HG03066 (cell line): ENCODE measurements at regions not wholly inside any gene's neighbourhood (a gene's known extent, or its start where the extent isn't known, plus 50 kb on each side); places are given as distances from the start of the nearest gene placed in this dataset.

Experiments
- ATAC-seq: cut with Tn5 transposase; IDR thresholded peaks from one replicate; pipeline ENCODE4 v1.9.1; 2021; ENCODE audit warnings: low read depth; ENCODE audit not compliant: unreplicated experiment

DNA sequence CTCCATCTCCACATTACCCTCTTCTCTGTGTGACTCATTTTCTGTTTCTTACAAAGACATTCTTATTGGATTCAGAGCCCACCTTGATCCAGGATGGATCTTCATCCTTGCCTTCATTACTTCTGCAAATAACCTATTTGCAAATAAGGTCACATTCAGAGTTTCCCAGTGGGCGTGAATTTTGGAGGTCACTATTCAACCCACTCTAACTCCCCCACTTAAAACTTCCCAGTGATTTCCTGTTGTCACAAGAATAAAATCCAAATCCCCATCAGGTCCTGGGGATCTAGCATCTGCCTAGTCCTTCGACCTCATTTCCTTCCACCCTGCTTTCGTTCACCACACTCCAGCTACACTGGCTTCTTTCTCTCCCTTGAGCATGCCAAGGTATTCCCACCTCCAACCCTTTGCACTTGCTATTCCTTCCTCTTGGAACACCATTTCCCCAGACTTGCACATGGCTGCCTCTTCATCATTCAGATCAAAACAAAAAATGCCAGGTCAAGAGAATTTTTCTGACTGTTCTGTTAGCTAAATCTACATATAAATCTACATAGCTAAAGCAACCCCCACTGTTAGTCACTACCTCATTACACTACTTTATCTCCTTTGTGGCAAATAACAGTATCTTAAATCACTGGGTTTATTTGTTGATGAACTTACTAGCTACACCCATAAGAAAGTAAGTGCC, 187.2 kb downstream of the TOMM20 start:
- ATAC-seq = no peak

DNA sequence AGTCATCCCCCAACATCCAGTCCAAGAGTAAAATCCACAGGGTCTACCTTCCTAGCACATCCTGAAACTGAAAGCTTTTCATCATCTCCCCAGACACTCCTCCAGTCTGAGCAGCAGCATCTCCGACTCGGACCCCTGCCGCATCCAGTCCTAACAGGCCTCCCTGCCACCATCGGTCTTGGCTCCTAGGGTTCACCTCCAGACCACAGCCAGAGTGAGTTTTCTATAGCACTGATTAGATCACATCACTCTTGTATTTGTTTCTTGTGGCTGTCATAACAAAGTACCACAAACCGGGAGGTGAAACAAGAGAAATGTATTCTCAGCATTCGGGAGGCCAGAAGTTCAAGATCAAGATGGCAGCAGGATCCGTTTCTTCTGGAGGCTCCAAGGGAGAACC, 187.8 kb downstream of the TOMM20 start:
- ATAC-seq = no peak

DNA sequence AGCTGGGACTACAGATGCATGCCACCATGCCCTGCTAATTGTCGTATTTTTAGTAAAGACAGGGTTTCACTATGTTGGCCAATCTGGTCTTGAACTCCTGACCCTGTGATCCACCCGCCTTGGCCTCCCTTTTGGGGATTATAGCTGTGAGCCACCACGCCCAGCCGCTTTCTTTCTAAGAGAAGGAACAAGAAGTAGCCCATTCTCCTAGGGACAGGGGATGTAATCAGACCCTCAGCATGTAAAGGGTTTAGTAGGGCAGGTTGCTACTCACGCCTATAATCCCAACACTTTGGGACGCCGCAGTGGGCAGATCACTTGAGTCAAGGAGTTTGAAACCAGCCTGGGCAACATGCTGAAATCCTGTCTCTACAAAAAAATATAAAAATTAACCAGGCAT, 189.7 kb downstream of the TOMM20 start:
- no peak for ATAC-seq

- no peak for ATAC-seq
Observed at GRCh38 chr1:234938135-234938534, 190.5 kb downstream of the TOMM20 start.

GRCh38 chr1:234936612-234937389, 191.8 kb downstream of the TOMM20 start:
- ATAC-seq = no peak

DNA sequence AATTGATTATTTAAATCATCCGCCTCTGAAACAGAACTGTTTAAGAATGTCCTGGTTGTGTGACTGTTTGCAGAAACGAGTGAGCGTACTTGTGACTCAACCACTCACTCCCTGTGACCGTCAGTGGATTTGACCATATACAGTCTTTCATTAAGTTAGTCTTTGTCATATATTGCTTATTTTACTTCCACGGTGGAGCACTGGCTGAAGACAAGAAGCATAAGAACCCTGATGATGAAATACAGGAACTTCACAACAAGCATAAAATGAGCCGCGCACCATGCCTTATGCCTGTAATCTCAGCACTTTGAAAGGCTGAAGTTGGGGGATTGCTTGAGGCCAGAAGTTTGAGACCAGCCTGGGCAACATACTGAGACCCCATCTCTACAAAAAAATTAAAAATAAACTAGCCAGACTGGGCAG, 194.0 kb downstream of the TOMM20 start:
- no peak for ATAC-seq

GRCh38 chr1:234933475-234933874, 195.2 kb downstream of the TOMM20 start:
- peak; percentile 92 for ATAC-seq

DNA sequence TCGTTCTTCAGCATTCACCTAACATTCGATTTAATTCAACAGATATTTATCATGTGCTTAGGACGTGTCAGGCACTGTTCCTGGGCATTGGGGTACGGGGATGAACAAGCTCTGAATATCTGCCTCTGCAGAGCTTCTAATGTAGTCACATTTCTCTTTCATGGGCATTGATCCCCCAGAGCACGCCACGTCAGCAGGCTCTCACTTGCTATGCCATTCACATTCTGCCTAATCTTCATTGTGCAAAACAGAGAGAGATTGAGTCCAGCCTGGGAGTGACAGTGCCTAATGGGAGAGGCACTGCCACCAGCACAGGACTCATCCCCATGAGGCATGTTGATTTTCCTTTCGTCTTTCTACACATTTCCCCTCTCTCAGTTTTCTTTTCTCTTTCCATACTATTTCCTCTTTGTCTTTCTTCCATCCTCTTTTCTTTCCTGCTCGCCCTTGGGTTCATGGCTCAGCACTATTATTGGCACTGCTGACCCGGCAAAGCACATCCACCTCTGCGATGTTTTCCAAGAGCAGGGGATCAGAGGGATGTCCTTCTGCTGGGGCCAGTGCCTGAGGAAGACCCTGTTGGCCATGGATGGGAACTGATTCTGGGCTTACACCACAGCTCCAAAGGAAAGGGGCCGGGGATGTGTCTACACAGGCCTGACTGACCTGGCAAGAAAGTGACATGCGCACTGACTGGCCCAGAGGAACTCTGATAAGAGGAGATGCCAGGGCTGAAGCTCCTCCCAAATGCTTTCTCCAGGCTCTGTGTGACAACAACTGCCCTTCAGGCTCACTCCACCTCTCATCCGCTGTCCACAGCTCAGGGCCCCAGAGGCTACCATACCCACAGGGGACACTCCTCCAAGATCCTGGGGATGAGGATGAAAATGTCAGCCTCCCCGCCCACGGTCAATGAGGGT, 195.9 kb downstream of the TOMM20 start:
- peak; percentile 48 for ATAC-seq

GRCh38 chr1:234932106-234932505, 196.5 kb downstream of the TOMM20 start:
- ATAC-seq = no peak

GRCh38 chr1:234931404-234931973, 197.1 kb downstream of the TOMM20 start:
- ATAC-seq = no peak

DNA sequence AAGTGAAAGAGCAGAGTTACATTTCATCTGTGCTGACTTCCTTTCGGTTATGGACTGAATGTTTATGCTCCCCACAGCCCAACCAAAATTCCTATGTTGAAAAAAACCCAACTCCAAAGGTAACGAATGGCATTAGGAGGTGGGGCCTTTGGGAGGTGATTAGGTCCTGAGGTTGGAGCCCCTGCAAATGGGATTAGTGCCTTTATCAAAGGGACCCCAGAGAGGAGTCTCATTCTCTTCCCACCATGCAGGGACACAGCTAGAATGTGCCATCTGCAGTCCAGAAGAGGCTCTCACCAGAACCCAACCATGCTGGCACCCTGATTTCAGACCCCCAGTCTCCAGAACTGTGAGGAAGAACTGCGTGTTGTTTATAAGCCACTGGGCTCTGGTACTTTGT, 199.3 kb downstream of the TOMM20 start:
- no peak for ATAC-seq

- ATAC-seq = no peak
Observed at GRCh38 chr1:234928642-234929041, 200.0 kb downstream of the TOMM20 start.

DNA sequence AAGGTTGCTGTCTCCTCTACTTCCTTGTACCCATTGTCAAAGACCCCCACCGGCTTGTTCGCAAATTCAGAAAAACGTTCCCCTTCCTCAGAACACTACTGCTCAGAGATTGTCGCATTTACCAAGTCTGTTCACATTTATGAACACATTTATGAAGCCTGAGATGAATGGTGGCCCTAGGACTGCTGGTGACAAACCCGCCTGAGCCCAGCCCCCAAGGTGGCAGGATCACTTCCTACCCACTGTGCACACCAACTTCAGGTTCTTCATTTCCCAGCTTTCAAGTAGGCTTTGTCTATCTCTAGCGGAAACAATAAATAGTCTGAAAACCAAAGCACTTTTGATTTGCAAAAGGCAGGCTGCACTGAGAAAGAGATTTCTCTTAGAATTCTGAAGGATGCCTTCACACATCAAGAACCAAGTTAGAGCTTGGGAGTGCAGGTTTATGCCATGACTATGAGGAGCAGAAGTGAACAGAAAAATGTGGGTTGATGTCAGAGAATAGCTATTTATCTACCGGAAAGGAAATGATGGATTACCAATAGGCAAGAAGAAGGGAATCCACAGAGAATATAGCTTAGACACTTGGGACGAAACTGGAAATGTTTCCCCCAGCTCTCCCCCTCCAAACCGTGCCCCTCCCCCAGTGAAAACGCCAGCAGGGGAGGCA, 200.5 kb downstream of the TOMM20 start:
- ATAC-seq = no peak

DNA sequence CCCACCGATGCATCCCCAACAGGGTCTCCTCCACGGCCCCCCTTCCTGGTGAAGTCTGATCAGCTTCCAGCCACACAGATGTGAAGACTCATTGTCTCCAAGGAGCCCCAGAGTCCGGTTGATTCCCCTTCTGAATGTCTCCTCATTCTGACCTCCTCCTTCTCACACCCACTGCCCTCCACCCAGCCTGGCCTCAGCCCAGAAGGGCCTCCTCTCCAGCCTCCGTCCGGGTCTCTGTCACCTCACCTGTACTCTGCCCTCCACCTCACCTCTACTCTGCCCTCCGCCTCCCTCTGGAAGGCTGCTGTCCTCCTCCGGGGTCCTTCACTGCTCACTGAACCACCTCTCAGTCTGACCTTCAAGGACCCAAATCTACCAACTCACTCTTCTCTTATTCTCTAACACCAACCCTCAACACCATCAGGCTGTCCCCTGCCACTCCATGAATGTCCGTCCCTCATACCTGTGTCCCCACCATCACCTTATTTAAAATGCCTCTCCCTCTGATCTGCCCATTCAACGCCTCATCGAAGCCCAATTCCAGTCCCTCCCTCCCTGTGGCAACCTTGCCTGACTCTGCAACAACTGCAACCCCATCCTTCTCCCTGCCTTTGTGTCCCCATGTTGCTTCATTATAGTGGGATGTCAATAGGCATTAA, 201.2 kb downstream of the TOMM20 start:
- ATAC-seq = no peak

- ATAC-seq = peak; percentile 90
Observed at GRCh38 chr1:234926559-234927311, 201.9 kb downstream of the TOMM20 start.

GRCh38 chr1:234926264-234926558, 202.4 kb downstream of the TOMM20 start:
- ATAC-seq = no peak

DNA sequence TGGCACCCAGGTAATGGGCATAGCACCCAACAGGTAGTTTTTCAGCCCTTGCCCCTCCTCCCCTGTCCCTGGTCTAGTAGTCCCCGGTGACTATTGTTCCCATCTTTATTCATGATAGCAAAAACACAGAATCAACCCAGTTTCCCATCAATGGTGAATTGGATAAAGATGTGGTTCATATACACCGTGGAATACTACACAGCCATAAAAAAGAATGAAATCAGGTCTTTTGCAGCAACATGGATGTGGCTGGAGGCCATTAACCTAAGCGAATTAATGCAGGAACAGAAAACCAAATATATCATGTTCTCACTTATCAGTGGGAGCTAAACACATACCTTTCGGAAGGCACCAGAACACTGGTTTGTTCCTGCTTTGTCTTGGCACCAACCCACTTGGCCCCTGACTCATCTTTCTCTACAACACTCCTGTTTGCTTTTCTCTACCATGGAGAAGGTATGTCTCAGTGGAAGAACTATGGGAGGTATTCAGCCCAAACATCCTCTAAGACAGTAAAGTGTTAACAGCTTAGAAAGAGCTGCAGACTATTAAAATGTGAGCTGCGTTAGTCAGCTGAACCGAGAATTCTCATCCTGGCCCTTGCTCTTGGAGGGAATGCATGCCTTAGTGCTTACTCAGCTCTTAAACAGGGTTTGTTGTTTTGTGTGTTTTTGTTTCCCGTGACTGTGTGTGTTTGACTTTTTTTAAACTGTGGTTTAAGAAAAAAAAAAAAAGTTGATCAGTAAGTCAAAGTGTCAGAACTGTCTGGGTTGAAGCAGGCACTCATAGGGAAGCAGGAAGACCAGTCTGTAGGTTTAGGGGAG, 203.0 kb downstream of the TOMM20 start:
- ATAC-seq = no peak
